Activated CD8-positive, alpha-beta T cell treated with anti-CD3 and anti-CD28 coated beads for 36 hours (primary cell): ENCODE measurements at regions not wholly inside any gene's neighbourhood (a gene's known extent, or its start where the extent isn't known, plus 50 kb on each side); places are given as distances from the start of the nearest gene placed in this dataset.

Experiments
- ATAC-seq: fragments of 200-7000 bp; cut with Tn5 transposase; one replicate; pipeline ENCODE4 v1.10.0; 2021; ENCODE audit warnings: mild to moderate bottlenecking, moderate library complexity
- CTCF ChIA-PET: fragments of 350-600 bp; sonication (Branson Sonifier 250); formaldehyde crosslinking; loops from one replicate; lab custom pipeline; 2021; ENCODE audit warnings: antibody characterized with exemption; lab: Charles Lee
- POLR2A ChIA-PET: fragments of 350-600 bp; sonication (Branson Sonifier 250); formaldehyde crosslinking; loops from one replicate; lab custom pipeline; 2021; ENCODE audit warnings: antibody characterized with exemption; lab: Charles Lee
- DNase-seq: peaks from one replicate; pipeline ENCODE4 v3.0.0-alpha.2; 2020
- H3K27ac Mint-ChIP-seq: one replicate; pipeline ENCODE4 v1.8.0; 2021; ENCODE audit warnings: mild to moderate bottlenecking, mixed read lengths
- H3K27me3 Mint-ChIP-seq: one replicate; pipeline ENCODE4 v1.8.0; 2021; ENCODE audit warnings: mixed read lengths
- H3K36me3 Mint-ChIP-seq: one replicate; pipeline ENCODE4 v1.8.0; 2021; ENCODE audit warnings: low read depth, mixed read lengths
- H3K4me1 Mint-ChIP-seq: one replicate; pipeline ENCODE4 v1.8.0; 2021; ENCODE audit warnings: low read depth, mixed read lengths
- H3K4me3 Mint-ChIP-seq: one replicate; pipeline ENCODE4 v1.8.0; 2021; ENCODE audit warnings: mild to moderate bottlenecking, moderate library complexity, mixed read lengths
- H3K9me3 Mint-ChIP-seq: one replicate; pipeline ENCODE4 v1.8.0; 2021; ENCODE audit warnings: mixed read lengths
- CTCF ChIP-seq: fragments of 200-600 bp; IDR thresholded peaks from one replicate; pipeline ENCODE4 v1.8.0; 2022; ENCODE audit warnings: antibody characterized with exemption, mild to moderate bottlenecking
- intact Hi-C: fragments of 100-400 bp; cut with micrococcal nuclease; formaldehyde crosslinking; loops from one replicate; pipeline ENCODE4 v1.10.0; 2022

- ChIA-PET POLR2A (no interaction called here), CTCF (no interaction called here)
- intact Hi-C loops: no loop called here
- no peak overlapping the region for H3K4me3 Mint-ChIP-seq
- no peak for ATAC-seq
- H3K27me3 Mint-ChIP-seq: no peaks in the 10 kb centered on the region
- no peaks in the 10 kb centered on the region for H3K4me1 Mint-ChIP-seq
- H3K9me3 Mint-ChIP-seq: no peaks in the 10 kb centered on the region
- H3K36me3 Mint-ChIP-seq: no peaks in the 10 kb centered on the region
- DNase-seq: no peak
- no peak overlapping the region for H3K27ac Mint-ChIP-seq
- no peak for TF ChIP-seq CTCF
Measured at GRCh38 chr2:19300961-19301360, 57.5 kb downstream of the OSR1 start.

- no peak overlapping the region for H3K4me3 Mint-ChIP-seq
- no peak for TF ChIP-seq CTCF
- DNase-seq (no peak), ATAC-seq (no peak)
- no peaks in the 10 kb centered on the region for H3K9me3 Mint-ChIP-seq
- ChIA-PET CTCF (interaction anchor here (1.2 kb wide), 1 partner anchor 18 kb away, joined by 3 read pairs; no protein-coding TSS in a partner anchor), POLR2A (no interaction called here)
- intact Hi-C loops: no loop called here
- no peak overlapping the region for H3K27ac Mint-ChIP-seq
- H3K27me3 Mint-ChIP-seq: no peaks in the 10 kb centered on the region
- H3K4me1 Mint-ChIP-seq: no peaks in the 10 kb centered on the region
- H3K36me3 Mint-ChIP-seq: no peaks in the 10 kb centered on the region
Measured at GRCh38 chr2:19299522-19299921, 58.9 kb downstream of the OSR1 start.

- Mint-ChIP-seq H3K4me1 (no peaks in the 10 kb centered on the region), H3K4me3 (no peak overlapping the region), H3K27me3 (no peaks in the 10 kb centered on the region), H3K9me3 (no peaks in the 10 kb centered on the region), H3K27ac (no peak overlapping the region), H3K36me3 (no peaks in the 10 kb centered on the region)
- TF ChIP-seq CTCF: no peak
- ATAC-seq (no peak), DNase-seq (no peak)
- ChIA-PET POLR2A (no interaction called here), CTCF (interaction anchor here (1.2 kb wide), 1 partner anchor 19 kb away, joined by 3 read pairs; no protein-coding TSS in a partner anchor)
- intact Hi-C loops: no loop called here
Measured at GRCh38 chr2:19299032-19299431, 59.4 kb downstream of the OSR1 start.

GRCh38 chr2:19297716-19298115, 60.7 kb downstream of the OSR1 start:
- intact Hi-C loops: no loop called here
- Mint-ChIP-seq H3K4me3 (no peak overlapping the region), H3K9me3 (no peaks in the 10 kb centered on the region), H3K36me3 (no peaks in the 10 kb centered on the region), H3K27ac (no peak overlapping the region), H3K27me3 (no peaks in the 10 kb centered on the region), H3K4me1 (no peaks in the 10 kb centered on the region)
- DNase-seq (no peak), ATAC-seq (no peak)
- POLR2A ChIA-PET: no interaction called here
- no peak for TF ChIP-seq CTCF
- CTCF ChIA-PET: no interaction called here

- Mint-ChIP-seq H3K27ac (no peak overlapping the region), H3K36me3 (no peaks in the 10 kb centered on the region), H3K9me3 (no peaks in the 10 kb centered on the region), H3K27me3 (no peaks in the 10 kb centered on the region), H3K4me3 (no peak overlapping the region), H3K4me1 (no peaks in the 10 kb centered on the region)
- ATAC-seq: no peak
- DNase-seq: no peak
- TF ChIP-seq CTCF: no peak
- POLR2A ChIA-PET: no interaction called here
- intact Hi-C loops: no loop called here
- CTCF ChIA-PET: no interaction called here
Measured at GRCh38 chr2:19295998-19296502, 62.4 kb downstream of the OSR1 start.
